ENCODE measurements at regions not wholly inside any gene's neighbourhood (a gene's known extent, or its start where the extent isn't known, plus 50 kb on each side); places are given as distances from the start of the nearest gene placed in this dataset.

- TF ChIP-seq FOXM1 (CRISPR knock-in tag; IDR thresholded peaks at IDR 0.05): no peak
- no peak for TF ChIP-seq CHD2 (IDR thresholded peaks at IDR 0.05; ENCODE audit: low read depth, low read length)
- TF ChIP-seq ZSCAN29 (CRISPR knock-in tag; conservative IDR thresholded peaks at IDR 0.05): no peak; the same call in 1 of the 2 replicates
- TF ChIP-seq BHLHE40 (IDR thresholded peaks at IDR 0.05; ENCODE audit: low read length): no peak
- TF ChIP-seq RFX3 (CRISPR knock-in tag; IDR thresholded peaks at IDR 0.05): no peak
- no peak; the same call in 1 of the 2 replicates for TF ChIP-seq MYC (CRISPR knock-in tag; IDR thresholded peaks at IDR 0.05; ENCODE audit: borderline replicate concordance)
- TF ChIP-seq HHEX (CRISPR knock-in tag; IDR thresholded peaks at IDR 0.05): no peak
- no peak for TF ChIP-seq SP140L (CRISPR knock-in tag; IDR thresholded peaks at IDR 0.05; ENCODE audit: borderline replicate concordance)
Observed at GRCh38 chr6:167742719-167743303, 83.9 kb upstream of the AFDN start (continued).

- ChIA-PET CTCF (ENCODE audit: low intra/inter-chr PET ratio, low total read pairs) (no interaction called here), POLR2A (no interaction called here)
- H3K9me3 ChIP-seq (ENCODE audit: low read length): peaks cover 9% of the 10 kb centered on the region
- 85% methylated on average over 15 of the region's 16 CpGs for WGBS (ENCODE audit: low lambda C conversion rate)
- no peak overlapping the region for H3K27ac ChIP-seq (ENCODE audit: extremely low read length, insufficient read depth, low read length)
- BruUV-seq (replicated peaks): no TSS peak
- in situ Hi-C loops (cut with HindIII; ENCODE audit: extremely low pct_ligation_motif_present, low pct_unique_long_range_greater_than_20kb): no loop called here
- H3K27me3 ChIP-seq (ENCODE audit: control insufficient read depth in 1 of 2, insufficient read depth in 2 of 2, low read length in 2 of 2): no peaks in the 10 kb centered on the region
- no peak overlapping the region for H2AFZ ChIP-seq (ENCODE audit: low read length)
- H3K4me3 ChIP-seq (replicated peaks in 1 of 3; ENCODE audit: insufficient read depth in 1 of 3, low read depth in 2 of 3, low read length in 3 of 3): no peak overlapping the region
- intact Hi-C loops (cut with micrococcal nuclease; ENCODE audit: unreplicated experiment): no loop called here
- no peak overlapping the region for H3K9ac ChIP-seq (ENCODE audit: insufficient read depth, low read depth, low read length)
- H3K4me1 ChIP-seq (ENCODE audit: insufficient read depth, low read length): peaks cover 51% of the 10 kb centered on the region
- no peaks in the 10 kb centered on the region for H3K36me3 ChIP-seq (replicated peaks in 1 of 2; ENCODE audit: control insufficient read depth in 1 of 2, insufficient read depth in 2 of 2, low read length in 2 of 2)
- no peaks in the 10 kb centered on the region for H4K20me1 ChIP-seq (ENCODE audit: insufficient read depth, low read length)
- DNase-seq (ENCODE audit: low spot score) (no peak), ATAC-seq (no peak), FAIRE-seq (no peak)
- no peaks in the 10 kb centered on the region for H3K79me2 ChIP-seq (ENCODE audit: insufficient read depth, low read length)
- TF ChIP-seq ZNF230 (CRISPR knock-in tag; IDR thresholded peaks at IDR 0.05) (no peak), DBP (CRISPR knock-in tag; IDR thresholded peaks at IDR 0.05; ENCODE audit: not compliant biosample characterization) (no peak), EED (CRISPR knock-in tag; IDR thresholded peaks at IDR 0.05) (no peak), HNRNPLL (IDR thresholded peaks at IDR 0.05; ENCODE audit: low read depth, low read length, poor library complexity, severe bottlenecking) (no peak), CEBPB (IDR thresholded peaks at IDR 0.05; ENCODE audit: borderline replicate concordance, low read depth, low read length) (no peak), ZNF205 (CRISPR knock-in tag; IDR thresholded peaks at IDR 0.05) (no peak), ZNF484 (CRISPR knock-in tag; IDR thresholded peaks at IDR 0.05; ENCODE audit: borderline replicate concordance, low read depth) (no peak)
- H3K4me2 ChIP-seq (ENCODE audit: low read depth, low read length): no peak overlapping the region
Observed at GRCh38 chr6:167744681-167745669, 81.7 kb upstream of the AFDN start.
